Endothelial cell of umbilical vein (primary cell): ENCODE measurements at regions not wholly inside any gene's neighbourhood (a gene's known extent, or its start where the extent isn't known, plus 50 kb on each side); places are given as distances from the start of the nearest gene placed in this dataset.

ENCODE experiments used
- BruUV-seq: library from RNA; stranded (reverse); fragments of 400-500 nt; replicated peaks from 2 replicates; lab custom pipeline; 2021; lab: Mats Ljungman, UMichigan
- CTCF ChIA-PET: fragments of 300-600, 350-600 bp; sonication (Branson Sonifier 250); formaldehyde crosslinking; loops from one replicate; lab custom pipeline; 2021; ENCODE audit warnings: antibody characterized with exemption, inconsistent platforms; lab: Charles Lee
- POLR2A ChIA-PET: fragments of 300-600, 350-600 bp; sonication (Branson Sonifier 250); formaldehyde crosslinking; loops from one replicate; lab custom pipeline; 2021; ENCODE audit warnings: antibody characterized with exemption, inconsistent platforms; lab: Charles Lee
- DNase-seq: peaks from one replicate; pipeline ENCODE4 v3.0.0-alpha.2; 2011; ENCODE audit warnings: low read depth, low spot score
- FAIRE-seq: peaks from 2 replicates; lab custom pipeline; 2011; peaks lifted over from hg19 to GRCh38; lab: Jason Lieb, UNC
- H2AFZ ChIP-seq: 2 replicates; pipeline ENCODE4 v1.6.0; 2012; ENCODE audit warnings: low read depth, low read length, control low read depth, inconsistent platforms
- H3K27ac ChIP-seq: 2 replicates; pipeline ENCODE4 v1.5.1; 2011; ENCODE audit warnings: low read depth, mild to moderate bottlenecking, control low read depth, low read length, moderate library complexity; ENCODE audit not compliant: insufficient read depth
- H3K27me3 ChIP-seq, 2 experiments: 2 replicates each; pipeline versions ENCODE4 v1.6.0 to v1.6.1; 2011; ENCODE audit warnings: low read length in 2 of 2, mixed read lengths in 1 of 2; ENCODE audit not compliant: control insufficient read depth in 2 of 2, insufficient read depth in 2 of 2
- H3K36me3 ChIP-seq, 2 experiments: 2 replicates in 1 of 2; 3 replicates in 1 of 2; pipeline ENCODE4 v1.5.1; 2011; ENCODE audit warnings: low read length in 2 of 2, mild to moderate bottlenecking in 1 of 2, moderate library complexity in 1 of 2; ENCODE audit not compliant: control insufficient read depth in 2 of 2, insufficient read depth in 2 of 2; ENCODE audit errors: extremely low read depth in 1 of 2
- H3K4me1 ChIP-seq: 3 replicates; pipeline ENCODE4 v1.5.1; 2011; ENCODE audit warnings: mild to moderate bottlenecking, low read length; ENCODE audit not compliant: control insufficient read depth, insufficient read depth; ENCODE audit errors: extremely low read depth
- H3K4me2 ChIP-seq: 2 replicates; pipeline ENCODE4 v1.6.1; 2011; ENCODE audit warnings: low read length, control low read depth, mixed read lengths; ENCODE audit not compliant: insufficient read depth
- H3K4me3 ChIP-seq, 3 experiments: fragments of 200-600 bp in 1 of 3; sonication (generic), shearing (Covaris generic) in 1 of 3; replicated peaks in 1 of 3; 2 replicates each; pipeline ENCODE4 v1.5.1; 2011 to 2016; ENCODE audit warnings: control low read depth in 3 of 3, low read length in 3 of 3, mild to moderate bottlenecking in 2 of 3, inconsistent platforms in 1 of 3, low read depth in 1 of 3, moderate library complexity in 1 of 3; ENCODE audit not compliant: insufficient read depth in 1 of 3
- H3K79me2 ChIP-seq: 2 replicates; pipeline ENCODE4 v1.6.0; 2012; ENCODE audit warnings: low read length, inconsistent platforms; ENCODE audit not compliant: control insufficient read depth, insufficient read depth
- H3K9ac ChIP-seq: replicated peaks from 2 replicates; pipeline ENCODE3; 2011; ENCODE audit warnings: low read length, control low read depth; ENCODE audit not compliant: insufficient read depth; ENCODE audit errors: extremely low read depth
- H3K9me1 ChIP-seq: replicated peaks from 3 replicates; pipeline ENCODE4 v1.6.0; 2011; ENCODE audit warnings: mild to moderate bottlenecking, low read length; ENCODE audit not compliant: control insufficient read depth, insufficient read depth; ENCODE audit errors: extremely low read depth
- H3K9me3 ChIP-seq: replicated peaks from 2 replicates; pipeline ENCODE4 v1.5.1; 2012; ENCODE audit warnings: low read length, inconsistent platforms; ENCODE audit not compliant: control insufficient read depth, insufficient read depth
- H4K20me1 ChIP-seq: replicated peaks from 2 replicates; pipeline ENCODE3; 2011; ENCODE audit warnings: mild to moderate bottlenecking, low read length; ENCODE audit not compliant: control insufficient read depth, insufficient read depth; ENCODE audit errors: extremely low read depth
- EZH2 ChIP-seq: IDR thresholded peaks from 2 replicates; pipeline ENCODE4 v1.6.1; 2012; ENCODE audit warnings: borderline replicate concordance, low read depth, mild to moderate bottlenecking, moderate library complexity, low read length, inconsistent platforms; ENCODE audit not compliant: severe bottlenecking
- FOS ChIP-seq: IDR thresholded peaks from 2 replicates; pipeline ENCODE4 v1.6.1; 2011; ENCODE audit warnings: mild to moderate bottlenecking, low read length, moderate library complexity, borderline replicate concordance; ENCODE audit not compliant: insufficient read depth
- GATA2 ChIP-seq: IDR thresholded peaks from 2 replicates; pipeline ENCODE4 v1.7.0; 2011; ENCODE audit warnings: low read depth, mild to moderate bottlenecking, moderate library complexity, mixed read lengths, low read length; ENCODE audit not compliant: insufficient read length, insufficient read depth
- JUN ChIP-seq: IDR thresholded peaks from 2 replicates; pipeline ENCODE4 v1.6.1; 2011; ENCODE audit warnings: borderline replicate concordance, low read depth; ENCODE audit not compliant: insufficient read length, insufficient read depth
- MYC ChIP-seq: IDR thresholded peaks from one replicate; pipeline ENCODE4 v1.6.1; 2011; ENCODE audit warnings: mild to moderate bottlenecking, low read depth, low read length
- POLR2A ChIP-seq: IDR thresholded peaks from 2 replicates; pipeline ENCODE4 v1.6.1; 2012; ENCODE audit warnings: low read depth, mild to moderate bottlenecking, control low read depth, low read length
- POLR2AphosphoS5 ChIP-seq: IDR thresholded peaks from 2 replicates; pipeline ENCODE4 v1.6.1; 2012; ENCODE audit warnings: low read depth, mild to moderate bottlenecking, control low read depth, low read length, moderate library complexity; ENCODE audit not compliant: insufficient read depth
- dilution Hi-C: fragments of 300-500 bp; cut with MboI; formaldehyde crosslinking; loops from one replicate; pipeline ENCODE4 v1.15.0; 2019; ENCODE audit warnings: low sequenced_read_pairs; ENCODE audit not compliant: extremely low pct_ligation_motif_present
- intact Hi-C: fragments of 100-400 bp; cut with micrococcal nuclease; formaldehyde crosslinking; loops from one replicate; pipeline ENCODE4 v1.10.0; 2022
- TF ChIP-seq, protein P1 (sequence below), 2 donors: IDR thresholded peaks; 1 replicate in 1 of 2; 2 replicates in 1 of 2; pipeline ENCODE4 v1.5.1; 2011; ENCODE audit warnings: low read length in 2 of 2, mild to moderate bottlenecking in 2 of 2, moderate library complexity in 2 of 2, control low read depth in 1 of 2, inconsistent platforms in 1 of 2, low read depth in 1 of 2; ENCODE audit not compliant: insufficient read depth in 1 of 2; ENCODE audit errors: extremely low read depth in 1 of 2
- TF ChIP-seq, protein P2 (sequence below): IDR thresholded peaks from 2 replicates; pipeline ENCODE4 v1.6.1; 2011; ENCODE audit not compliant: insufficient read depth, insufficient read length

DNA sequence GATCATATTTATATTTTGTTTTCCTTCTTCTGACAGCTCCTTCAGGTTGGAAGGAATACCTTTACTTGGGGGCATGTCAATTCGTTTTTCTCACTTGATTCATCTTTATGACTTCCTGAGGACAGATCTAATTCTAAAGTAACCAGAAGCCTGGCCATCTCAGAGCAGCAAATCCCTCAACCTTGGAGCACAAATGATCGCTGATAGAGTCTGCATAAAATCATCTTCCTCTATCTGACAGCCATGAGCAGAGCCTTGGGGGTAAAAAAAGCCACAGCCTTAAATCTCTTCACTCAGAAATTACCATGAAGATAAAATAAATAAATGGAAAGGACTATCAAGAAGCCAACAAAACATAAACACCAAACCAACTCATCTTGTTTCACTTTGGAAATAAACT, 325.8 kb downstream of the PRR16 start:
- DNase-seq (no peak), FAIRE-seq (no peak)
- TF ChIP-seq, protein P1, sequence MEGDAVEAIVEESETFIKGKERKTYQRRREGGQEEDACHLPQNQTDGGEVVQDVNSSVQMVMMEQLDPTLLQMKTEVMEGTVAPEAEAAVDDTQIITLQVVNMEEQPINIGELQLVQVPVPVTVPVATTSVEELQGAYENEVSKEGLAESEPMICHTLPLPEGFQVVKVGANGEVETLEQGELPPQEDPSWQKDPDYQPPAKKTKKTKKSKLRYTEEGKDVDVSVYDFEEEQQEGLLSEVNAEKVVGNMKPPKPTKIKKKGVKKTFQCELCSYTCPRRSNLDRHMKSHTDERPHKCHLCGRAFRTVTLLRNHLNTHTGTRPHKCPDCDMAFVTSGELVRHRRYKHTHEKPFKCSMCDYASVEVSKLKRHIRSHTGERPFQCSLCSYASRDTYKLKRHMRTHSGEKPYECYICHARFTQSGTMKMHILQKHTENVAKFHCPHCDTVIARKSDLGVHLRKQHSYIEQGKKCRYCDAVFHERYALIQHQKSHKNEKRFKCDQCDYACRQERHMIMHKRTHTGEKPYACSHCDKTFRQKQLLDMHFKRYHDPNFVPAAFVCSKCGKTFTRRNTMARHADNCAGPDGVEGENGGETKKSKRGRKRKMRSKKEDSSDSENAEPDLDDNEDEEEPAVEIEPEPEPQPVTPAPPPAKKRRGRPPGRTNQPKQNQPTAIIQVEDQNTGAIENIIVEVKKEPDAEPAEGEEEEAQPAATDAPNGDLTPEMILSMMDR (IDR thresholded peaks at IDR 0.05; ENCODE audit: extremely low read depth in 1 of 2, insufficient read depth in 1 of 2, low read depth in 1 of 2, low read length in 2 of 2) = no peak
- TF ChIP-seq POLR2AphosphoS5 (no peak), MYC (no peak), JUN (no peak), POLR2A (no peak), EZH2 (no peak), GATA2 (no peak), FOS (no peak)
- TF ChIP-seq, protein P2, sequence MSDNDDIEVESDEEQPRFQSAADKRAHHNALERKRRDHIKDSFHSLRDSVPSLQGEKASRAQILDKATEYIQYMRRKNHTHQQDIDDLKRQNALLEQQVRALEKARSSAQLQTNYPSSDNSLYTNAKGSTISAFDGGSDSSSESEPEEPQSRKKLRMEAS = no peak
- BruUV-seq = no TSS peak
- ChIA-PET CTCF (no interaction called here), POLR2A (no interaction called here)
- Histone ChIP-seq H3K4me1 (no peaks in the 10 kb centered on the region), H3K9me3 (no peaks in the 10 kb centered on the region), H4K20me1 (no peaks in the 10 kb centered on the region), H3K9ac (no peak overlapping the region), H3K36me3 (no peaks in the 10 kb centered on the region), H2AFZ (no peak overlapping the region), H3K27ac (no peak overlapping the region), H3K4me2 (no peak overlapping the region), H3K4me3 (no peak overlapping the region), H3K79me2 (no peaks in the 10 kb centered on the region), H3K9me1 (no peaks in the 10 kb centered on the region), H3K27me3 (no peaks in the 10 kb centered on the region)
- dilution Hi-C loops = no loop called here
- intact Hi-C loops = no loop called here
